DND-41 (cell line): ENCODE measurements at regions not wholly inside any gene's neighbourhood (a gene's known extent, or its start where the extent isn't known, plus 50 kb on each side); places are given as distances from the start of the nearest gene placed in this dataset.

ENCODE experiments used
- ATAC-seq: fragments of 200-7000 bp; cut with Tn5 transposase; 3 replicates; pipeline ENCODE4 v1.9.1; 2021; ENCODE audit warnings: low read depth; ENCODE audit not compliant: insufficient read depth
- DNase-seq: peaks from one replicate; pipeline ENCODE4 v3.0.0-alpha.2; 2020
- H2AFZ ChIP-seq: 2 replicates; pipeline ENCODE4 v1.6.0; 2012; ENCODE audit warnings: low read depth, low read length
- H3K27ac ChIP-seq: 2 replicates; pipeline ENCODE4 v1.5.1; 2012; ENCODE audit warnings: low read length, inconsistent platforms
- H3K27me3 ChIP-seq: fragments of 200-600 bp; sonication (generic); 2 replicates; pipeline ENCODE4 v1.6.0; 2012; ENCODE audit warnings: low read length, mild to moderate bottlenecking, inconsistent platforms; ENCODE audit not compliant: insufficient read depth, poor library complexity
- H3K36me3 ChIP-seq: 2 replicates; pipeline ENCODE4 v1.5.1; 2012; ENCODE audit warnings: low read length, inconsistent platforms; ENCODE audit not compliant: insufficient read depth
- H3K4me1 ChIP-seq: 2 replicates; pipeline ENCODE4 v1.5.1; 2012; ENCODE audit warnings: mild to moderate bottlenecking, low read length; ENCODE audit not compliant: insufficient read depth
- H3K4me2 ChIP-seq: 2 replicates; pipeline ENCODE4 v1.6.0; 2012; ENCODE audit warnings: mild to moderate bottlenecking, moderate library complexity, low read length, inconsistent platforms; ENCODE audit not compliant: insufficient read depth
- H3K4me3 ChIP-seq, 2 experiments: fragments of 200-600 bp in 1 of 2; shearing (Covaris generic) in 1 of 2; 2 replicates each; pipeline ENCODE4 v1.5.1; 2012 to 2016; ENCODE audit warnings: inconsistent platforms in 2 of 2, low read length in 2 of 2, mild to moderate bottlenecking in 2 of 2, low read depth in 1 of 2, moderate library complexity in 1 of 2
- H3K79me2 ChIP-seq: 2 replicates; pipeline ENCODE4 v1.6.0; 2012; ENCODE audit warnings: low read length, inconsistent platforms; ENCODE audit not compliant: insufficient read depth
- H3K9ac ChIP-seq: 2 replicates; pipeline ENCODE4 v1.6.0; 2012; ENCODE audit warnings: low read depth, mild to moderate bottlenecking, inconsistent platforms, low read length, moderate library complexity
- H3K9me3 ChIP-seq: 2 replicates; pipeline ENCODE4 v1.5.1; 2012; ENCODE audit warnings: low read length, moderate library complexity, mild to moderate bottlenecking, inconsistent platforms; ENCODE audit not compliant: insufficient read depth, severe bottlenecking
- H4K20me1 ChIP-seq: 2 replicates; pipeline ENCODE4 v1.6.0; 2012; ENCODE audit warnings: low read length; ENCODE audit not compliant: insufficient read depth
- CTCF ChIP-seq: IDR thresholded peaks from 2 replicates; pipeline ENCODE4 v1.5.1; 2012; ENCODE audit warnings: borderline replicate concordance, low read length, moderate library complexity, mild to moderate bottlenecking; ENCODE audit not compliant: poor library complexity, severe bottlenecking; ENCODE audit errors: extremely low read depth
- EZH2 ChIP-seq: IDR thresholded peaks from 3 replicates; pipeline ENCODE4 v1.6.1; 2012; ENCODE audit warnings: borderline replicate concordance, low read depth, mild to moderate bottlenecking, moderate library complexity, low read length, inconsistent platforms; ENCODE audit not compliant: severe bottlenecking

GRCh38 chr22:47380692-47381091, 618.2 kb downstream of the TBC1D22A start:
- Histone ChIP-seq H4K20me1 (no peaks in the 10 kb centered on the region), H3K79me2 (no peaks in the 10 kb centered on the region), H3K4me3 (no peak overlapping the region), H3K4me1 (no peaks in the 10 kb centered on the region), H2AFZ (no peak overlapping the region), H3K4me2 (no peak overlapping the region), H3K27ac (no peak overlapping the region), H3K9ac (no peak overlapping the region), H3K36me3 (no peaks in the 10 kb centered on the region), H3K27me3 (peaks cover 9% of the 10 kb centered on the region), H3K9me3 (no peaks in the 10 kb centered on the region)
- DNase-seq (no peak), ATAC-seq (no peak)
- no peak for TF ChIP-seq CTCF
- no peak for TF ChIP-seq EZH2

- ATAC-seq (no peak), DNase-seq (no peak)
- no peak overlapping the region for H3K9ac ChIP-seq
- no peaks in the 10 kb centered on the region for H3K4me1 ChIP-seq
- H3K27me3 ChIP-seq = peaks cover 8% of the 10 kb centered on the region
- no peaks in the 10 kb centered on the region for H4K20me1 ChIP-seq
- H3K4me2 ChIP-seq = no peak overlapping the region
- no peak overlapping the region for H3K4me3 ChIP-seq
- H3K79me2 ChIP-seq = no peaks in the 10 kb centered on the region
- no peak overlapping the region for H3K27ac ChIP-seq
- no peaks in the 10 kb centered on the region for H3K36me3 ChIP-seq
- no peak for TF ChIP-seq EZH2
- no peak for TF ChIP-seq CTCF
- H2AFZ ChIP-seq = no peak overlapping the region
- H3K9me3 ChIP-seq = no peaks in the 10 kb centered on the region
Observed at GRCh38 chr22:47379037-47379436, 616.6 kb downstream of the TBC1D22A start.

GRCh38 chr22:47377926-47378560, 615.6 kb downstream of the TBC1D22A start:
- DNase-seq = no peak
- H3K4me2 ChIP-seq = no peak overlapping the region
- H2AFZ ChIP-seq = no peak overlapping the region
- H3K27me3 ChIP-seq = no peaks in the 10 kb centered on the region
- no peaks in the 10 kb centered on the region for H4K20me1 ChIP-seq
- H3K36me3 ChIP-seq = no peaks in the 10 kb centered on the region
- no peak for ATAC-seq
- no peaks in the 10 kb centered on the region for H3K9me3 ChIP-seq
- no peak for TF ChIP-seq EZH2
- no peak for TF ChIP-seq CTCF
- H3K4me3 ChIP-seq = no peak overlapping the region
- no peaks in the 10 kb centered on the region for H3K79me2 ChIP-seq
- H3K27ac ChIP-seq = no peak overlapping the region
- H3K9ac ChIP-seq = no peak overlapping the region
- no peaks in the 10 kb centered on the region for H3K4me1 ChIP-seq
